A673 (cell line): ENCODE measurements at regions not wholly inside any gene's neighbourhood (a gene's known extent, or its start where the extent isn't known, plus 50 kb on each side); places are given as distances from the start of the nearest gene placed in this dataset.

Experiments used
- BruUV-seq: library from RNA; stranded (reverse); fragments of 400-500 nt; replicated peaks from 2 replicates; lab custom pipeline; 2021; lab: Mats Ljungman, UMichigan
- CTCF ChIA-PET: fragments of 300-600 bp; sonication (Branson Sonifier 250); formaldehyde crosslinking; loops from one replicate; lab custom pipeline; 2022; ENCODE audit warnings: antibody characterized with exemption; lab: Charles Lee
- POLR2A ChIA-PET: fragments of 300-600 bp; sonication (Branson Sonifier 250); formaldehyde crosslinking; loops from one replicate; lab custom pipeline; 2022; ENCODE audit warnings: antibody characterized with exemption; ENCODE audit not compliant: low non-redundant PET; lab: Charles Lee
- DNase-seq: peaks from one replicate; pipeline ENCODE4 v3.0.0-alpha.2; 2015; ENCODE audit warnings: low spot score
- H3K27ac ChIP-seq: fragments of 200-600 bp; sonication (generic); 2 replicates; pipeline ENCODE4 v1.5.1; 2016; ENCODE audit warnings: mixed run types, low read depth, mild to moderate bottlenecking, mixed read lengths, antibody characterized with exemption, low read length; ENCODE audit not compliant: poor library complexity, severe bottlenecking
- H3K27me3 ChIP-seq: fragments of 200-600 bp; sonication (generic); replicated peaks from 2 replicates; pipeline ENCODE4 v1.6.1; 2017; ENCODE audit warnings: mixed run types, low read depth, mild to moderate bottlenecking, mixed read lengths, antibody characterized with exemption, low read length; ENCODE audit not compliant: insufficient read depth, poor library complexity
- H3K36me3 ChIP-seq: fragments of 200-600 bp; sonication (generic); 2 replicates; pipeline ENCODE4 v1.6.1; 2016; ENCODE audit warnings: mixed run types, mild to moderate bottlenecking, mixed read lengths, antibody characterized with exemption, low read length; ENCODE audit not compliant: insufficient read depth, poor library complexity, severe bottlenecking
- H3K4me1 ChIP-seq: fragments of 200-600 bp; sonication (generic); 2 replicates; pipeline ENCODE4 v1.6.1; 2017; ENCODE audit warnings: mixed run types, mild to moderate bottlenecking, mixed read lengths, antibody characterized with exemption, low read length; ENCODE audit not compliant: insufficient read depth, poor library complexity, severe bottlenecking
- H3K4me3 ChIP-seq: fragments of 200-600 bp; sonication (generic); 2 replicates; pipeline ENCODE4 v1.5.1; 2016; ENCODE audit warnings: low read depth, mixed run types, mild to moderate bottlenecking, mixed read lengths, low read length; ENCODE audit not compliant: poor library complexity, severe bottlenecking
- H3K9me3 ChIP-seq: fragments of 200-600 bp; sonication (generic); 2 replicates; pipeline ENCODE4 v1.6.1; 2016; ENCODE audit warnings: mixed run types, low read depth, mild to moderate bottlenecking, mixed read lengths, antibody characterized with exemption, low read length; ENCODE audit not compliant: poor library complexity, severe bottlenecking
- EZH2 ChIP-seq: fragments of 200-600 bp; sonication (generic); IDR thresholded peaks from 2 replicates; pipeline ENCODE4 v1.6.1; 2017; ENCODE audit warnings: borderline replicate concordance, low read depth, mild to moderate bottlenecking, mixed read lengths, antibody characterized with exemption, low read length; ENCODE audit not compliant: poor library complexity, severe bottlenecking
- intact Hi-C: fragments of 100-400 bp; cut with micrococcal nuclease; formaldehyde crosslinking; loops from one replicate; pipeline ENCODE4 v1.10.0; 2022; ENCODE audit not compliant: unreplicated experiment
- TF ChIP-seq, protein P1 (sequence below): fragments of 300-800, 200-600 bp; sonication (generic); conservative IDR thresholded peaks from 2 replicates; pipeline ENCODE4 v1.5.1; 2017; ENCODE audit warnings: low read depth, mild to moderate bottlenecking, antibody characterized with exemption, low read length, moderate library complexity, mixed read lengths

DNA sequence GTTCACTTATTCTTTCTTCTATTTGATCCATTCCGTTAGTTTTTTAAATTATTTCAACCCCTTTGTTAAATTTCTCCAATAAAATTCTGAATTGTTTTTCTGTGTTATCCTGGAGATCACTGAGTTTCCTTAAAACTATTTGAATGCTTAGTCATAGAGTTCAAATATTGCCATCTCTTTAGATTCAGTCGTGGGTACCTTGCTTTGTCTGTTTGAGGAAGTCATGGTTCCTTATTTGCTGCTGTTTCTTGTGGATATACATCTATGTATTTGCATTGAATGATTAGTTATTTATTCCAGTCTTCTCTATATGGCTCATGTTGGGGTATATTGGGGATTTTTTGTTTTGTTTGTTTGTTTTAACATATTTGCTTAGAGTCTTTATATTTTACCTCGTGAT lies 80.6 kb downstream of the HINT1 start:
- Histone ChIP-seq H3K4me3 (no peak overlapping the region), H3K36me3 (no peaks in the 10 kb centered on the region), H3K9me3 (no peaks in the 10 kb centered on the region), H3K27ac (no peak overlapping the region), H3K27me3 (peaks cover 9% of the 10 kb centered on the region), H3K4me1 (no peaks in the 10 kb centered on the region)
- TF ChIP-seq EZH2, result no peak
- TF ChIP-seq, protein P1, sequence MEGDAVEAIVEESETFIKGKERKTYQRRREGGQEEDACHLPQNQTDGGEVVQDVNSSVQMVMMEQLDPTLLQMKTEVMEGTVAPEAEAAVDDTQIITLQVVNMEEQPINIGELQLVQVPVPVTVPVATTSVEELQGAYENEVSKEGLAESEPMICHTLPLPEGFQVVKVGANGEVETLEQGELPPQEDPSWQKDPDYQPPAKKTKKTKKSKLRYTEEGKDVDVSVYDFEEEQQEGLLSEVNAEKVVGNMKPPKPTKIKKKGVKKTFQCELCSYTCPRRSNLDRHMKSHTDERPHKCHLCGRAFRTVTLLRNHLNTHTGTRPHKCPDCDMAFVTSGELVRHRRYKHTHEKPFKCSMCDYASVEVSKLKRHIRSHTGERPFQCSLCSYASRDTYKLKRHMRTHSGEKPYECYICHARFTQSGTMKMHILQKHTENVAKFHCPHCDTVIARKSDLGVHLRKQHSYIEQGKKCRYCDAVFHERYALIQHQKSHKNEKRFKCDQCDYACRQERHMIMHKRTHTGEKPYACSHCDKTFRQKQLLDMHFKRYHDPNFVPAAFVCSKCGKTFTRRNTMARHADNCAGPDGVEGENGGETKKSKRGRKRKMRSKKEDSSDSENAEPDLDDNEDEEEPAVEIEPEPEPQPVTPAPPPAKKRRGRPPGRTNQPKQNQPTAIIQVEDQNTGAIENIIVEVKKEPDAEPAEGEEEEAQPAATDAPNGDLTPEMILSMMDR, result no peak
- intact Hi-C loops, result no loop called here
- no TSS peak for BruUV-seq
- DNase-seq, result no peak
- POLR2A ChIA-PET, result no interaction called here
- CTCF ChIA-PET, result no interaction called here

GRCh38 chr5:131081913-131082488 lies 83.1 kb downstream of the HINT1 start:
- TF ChIP-seq, protein P1, result no peak
- TF ChIP-seq EZH2, result no peak
- H3K27me3 ChIP-seq, result peaks cover 9% of the 10 kb centered on the region
- DNase-seq, result no peak
- ChIA-PET POLR2A (no interaction called here), CTCF (no interaction called here)
- no peak overlapping the region for H3K27ac ChIP-seq
- H3K4me1 ChIP-seq, result no peaks in the 10 kb centered on the region
- no peaks in the 10 kb centered on the region for H3K9me3 ChIP-seq
- H3K36me3 ChIP-seq, result no peaks in the 10 kb centered on the region
- H3K4me3 ChIP-seq, result no peak overlapping the region
- BruUV-seq, result no TSS peak
- intact Hi-C loops, result no loop called here

DNA sequence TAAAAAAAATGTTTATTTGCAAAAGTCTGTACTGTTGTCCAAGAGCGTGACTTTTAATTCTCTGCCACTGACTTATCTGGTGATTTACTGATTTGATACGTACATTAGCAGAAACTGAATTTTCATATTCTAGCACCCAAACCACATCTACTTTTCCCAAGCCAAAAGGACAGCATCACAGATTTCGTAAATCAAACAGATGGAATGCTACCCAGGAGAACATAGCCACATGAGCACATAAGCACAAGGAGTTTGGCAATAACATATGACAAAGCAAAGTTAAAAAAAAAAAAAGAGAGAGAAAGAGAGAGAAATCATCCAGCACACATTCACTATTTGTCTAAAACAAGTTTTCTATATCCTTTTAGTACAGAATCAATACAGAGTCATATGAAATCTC lies 83.7 kb downstream of the HINT1 start:
- H3K36me3 ChIP-seq, result no peaks in the 10 kb centered on the region
- no peak for DNase-seq
- H3K27ac ChIP-seq, result no peak overlapping the region
- CTCF ChIA-PET, result no interaction called here
- POLR2A ChIA-PET, result no interaction called here
- BruUV-seq, result no TSS peak
- peaks cover 9% of the 10 kb centered on the region for H3K27me3 ChIP-seq
- no peak for TF ChIP-seq EZH2
- TF ChIP-seq, protein P1, result no peak
- intact Hi-C loops, result no loop called here
- H3K9me3 ChIP-seq, result no peaks in the 10 kb centered on the region
- no peak overlapping the region for H3K4me3 ChIP-seq
- no peaks in the 10 kb centered on the region for H3K4me1 ChIP-seq
